Ishikawa (cell line): ENCODE measurements at regions not wholly inside any gene's neighbourhood (a gene's known extent, or its start where the extent isn't known, plus 50 kb on each side); places are given as distances from the start of the nearest gene placed in this dataset.

Experiments
- CEBPB ChIP-seq: IDR thresholded peaks from 2 replicates; pipeline ENCODE4 v1.6.1; 2012
- CREB1 ChIP-seq: IDR thresholded peaks from 2 replicates; pipeline ENCODE4 v1.6.1; 2012; ENCODE audit warnings: low read depth
- EGR1 ChIP-seq: IDR thresholded peaks from 2 replicates; pipeline ENCODE4 v1.6.1; 2012
- EP300 ChIP-seq: IDR thresholded peaks from 2 replicates; pipeline ENCODE4 v1.6.1; 2012; ENCODE audit warnings: borderline replicate concordance
- FOXM1 ChIP-seq: IDR thresholded peaks from 2 replicates; pipeline ENCODE4 v1.6.1; 2012; ENCODE audit warnings: low read depth, borderline replicate concordance
- MAX ChIP-seq: IDR thresholded peaks from 2 replicates; pipeline ENCODE4 v1.6.1; 2012
- NFIC ChIP-seq: IDR thresholded peaks from 2 replicates; pipeline ENCODE4 v1.6.1; 2012
- RAD21 ChIP-seq: IDR thresholded peaks from 2 replicates; pipeline ENCODE4 v1.6.1; 2012; ENCODE audit warnings: low read depth
- REST ChIP-seq: IDR thresholded peaks from 2 replicates; pipeline ENCODE4 v1.6.1; 2012; ENCODE audit warnings: low read depth, mild to moderate bottlenecking
- TAF1 ChIP-seq: IDR thresholded peaks from 2 replicates; pipeline ENCODE4 v1.6.1; 2012; ENCODE audit warnings: low read depth, mild to moderate bottlenecking
- TCF12 ChIP-seq: IDR thresholded peaks from 2 replicates; pipeline ENCODE4 v1.6.1; 2012; ENCODE audit warnings: low read depth
- TEAD4 ChIP-seq: IDR thresholded peaks from 2 replicates; pipeline ENCODE4 v1.6.1; 2012
- USF1 ChIP-seq: IDR thresholded peaks from 2 replicates; pipeline ENCODE4 v1.6.1; 2012
- YY1 ChIP-seq: IDR thresholded peaks from 2 replicates; pipeline ENCODE4 v1.6.1; 2012; ENCODE audit warnings: low read depth
- ZBTB7A ChIP-seq: IDR thresholded peaks from 2 replicates; pipeline ENCODE4 v1.6.1; 2012; ENCODE audit warnings: low read depth

GRCh38 chr2:181170256-181170655 lies 189.9 kb downstream of the UBE2E3 start:
- TF ChIP-seq FOXM1 = no peak
- no peak for TF ChIP-seq NFIC

- TF ChIP-seq MAX (no peak), EGR1 (no peak), TEAD4 (no peak), EP300 (no peak), TCF12 (no peak), TAF1 (no peak), USF1 (no peak), CREB1 (no peak), FOXM1 (no peak), REST (no peak), RAD21 (no peak), NFIC (no peak)
Observed at GRCh38 chr2:181172676-181173075, 192.3 kb downstream of the UBE2E3 start.

- no peak for TF ChIP-seq ZBTB7A
- no peak for TF ChIP-seq RAD21
- TF ChIP-seq MAX = no peak
- no peak for TF ChIP-seq TEAD4
- TF ChIP-seq NFIC = no peak
- no peak for TF ChIP-seq USF1
- TF ChIP-seq YY1 = no peak
- no peak for TF ChIP-seq CEBPB
- no peak for TF ChIP-seq EP300
- no peak for TF ChIP-seq CREB1
Observed at GRCh38 chr2:181174611-181175580, 194.5 kb downstream of the UBE2E3 start.

- no peak for TF ChIP-seq CREB1
- no peak for TF ChIP-seq YY1
- no peak for TF ChIP-seq CEBPB
- no peak for TF ChIP-seq TCF12
- no peak for TF ChIP-seq EP300
- TF ChIP-seq TAF1 = no peak
- TF ChIP-seq RAD21 = no peak
- TF ChIP-seq ZBTB7A = no peak
- no peak for TF ChIP-seq USF1
- no peak for TF ChIP-seq NFIC
- no peak for TF ChIP-seq FOXM1
- TF ChIP-seq REST = no peak
- TF ChIP-seq TEAD4 = no peak
- no peak for TF ChIP-seq MAX
- no peak for TF ChIP-seq EGR1
Observed at GRCh38 chr2:181176540-181176939, 196.1 kb downstream of the UBE2E3 start.

GRCh38 chr2:181177376-181177775 lies 197.0 kb downstream of the UBE2E3 start:
- TF ChIP-seq TCF12 (no peak), CREB1 (no peak), EGR1 (no peak), MAX (no peak), YY1 (no peak), EP300 (no peak), RAD21 (no peak), ZBTB7A (no peak), TAF1 (no peak), CEBPB (no peak), USF1 (no peak), TEAD4 (no peak), REST (no peak), NFIC (no peak), FOXM1 (no peak)
